ENCODE measurements at regions not wholly inside any gene's neighbourhood (a gene's known extent, or its start where the extent isn't known, plus 50 kb on each side); places are given as distances from the start of the nearest gene placed in this dataset.

GRCh38 chr2:137813176-137813575 lies 151.1 kb upstream of the HNMT start:
- TF ChIP-seq CTCF (IDR thresholded peaks at IDR 0.05; ENCODE audit: borderline replicate concordance, extremely low read depth, low read length, poor library complexity, severe bottlenecking) (no peak), EZH2 (IDR thresholded peaks at IDR 0.05; ENCODE audit: borderline replicate concordance, low read depth, low read length, severe bottlenecking) (no peak)

Measured in DND-41 (cell line).